Inflammatory macrophage (primary cell): ENCODE measurements at regions not wholly inside any gene's neighbourhood (a gene's known extent, or its start where the extent isn't known, plus 50 kb on each side); places are given as distances from the start of the nearest gene placed in this dataset.
A peak's percentile ranks its signal among the peaks of the same experiment; 100 is the strongest.
"Not testable (repeated sequence)": the region's sequence is repeated elsewhere in the genome, so short reads cannot be mapped to it uniquely, and the experiment has no call there.

Source experiments
- DNase-seq, 2 donors: peaks; one replicate each; pipeline ENCODE4 v3.0.0-alpha.2; 2020 to 2022

DNA sequence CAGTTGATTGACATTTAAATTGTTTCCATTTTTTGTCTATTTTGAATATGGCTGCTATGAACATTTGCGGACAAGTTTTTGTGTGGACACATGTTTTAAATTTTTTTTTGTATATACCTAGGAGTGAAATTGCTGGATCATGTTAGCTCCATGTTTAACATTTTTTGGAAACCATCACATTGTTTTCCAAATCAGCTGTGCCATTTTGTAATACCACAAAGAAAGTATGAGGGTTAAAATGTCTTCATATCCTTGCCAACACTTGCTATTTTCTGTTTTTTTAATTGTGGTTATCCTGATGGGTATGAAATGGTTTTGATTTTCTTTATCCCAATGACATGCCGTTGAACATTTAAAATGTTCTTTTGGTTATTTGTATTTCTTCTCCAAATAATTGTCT is 52.1 kb downstream of the CARTPT start:
- no peak for DNase-seq

- DNase-seq = no peak
Observed at GRCh38 chr5:71778678-71779276, 59.7 kb downstream of the CARTPT start.

DNA sequence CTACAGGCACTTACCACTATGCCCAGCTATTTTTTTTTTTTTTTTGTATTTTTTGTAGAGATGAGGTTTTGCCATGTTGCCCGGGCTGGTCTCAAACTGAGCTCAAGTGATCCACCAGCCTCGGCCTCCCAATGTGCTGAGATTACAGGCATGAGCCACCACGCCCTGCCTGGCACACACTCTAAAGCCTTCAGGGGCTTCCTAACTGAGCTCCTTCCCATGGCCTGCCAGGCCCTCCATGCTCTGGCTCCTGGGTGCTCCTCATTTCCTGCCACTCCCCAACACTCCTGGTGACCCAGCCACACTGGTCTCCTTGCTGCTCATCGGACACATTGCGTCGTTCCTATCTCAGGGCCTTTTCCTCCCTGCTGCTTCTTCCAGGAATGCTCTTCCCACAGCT is 61.5 kb downstream of the CARTPT start:
- DNase-seq = no peak

- no peak for DNase-seq
Observed at GRCh38 chr5:71782393-71782770, 63.3 kb downstream of the CARTPT start.

GRCh38 chr5:71782771-71783770 is 64.0 kb downstream of the CARTPT start:
- peak; percentile 40 to 51 for DNase-seq

DNA sequence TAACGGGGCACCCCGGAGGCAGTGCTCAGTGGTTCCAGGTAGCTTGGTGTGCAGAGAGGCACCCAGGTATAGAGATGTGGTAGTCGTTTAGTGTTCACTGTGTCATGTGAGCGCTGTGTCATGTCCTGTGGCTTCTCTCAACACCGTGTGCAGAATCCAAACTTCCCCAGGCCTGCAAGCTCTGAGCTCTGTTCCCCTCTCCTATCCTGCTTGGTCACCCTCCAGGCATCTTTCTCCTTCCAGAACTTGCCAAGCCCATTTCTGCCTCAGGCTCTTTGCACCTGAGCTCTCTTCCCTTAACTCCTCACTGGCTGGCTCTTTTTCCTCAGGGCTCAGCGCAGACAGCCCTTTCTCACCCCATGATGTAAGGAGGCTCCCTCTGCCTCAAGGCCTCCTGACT is 64.8 kb downstream of the CARTPT start:
- DNase-seq = no peak

- DNase-seq = no peak
Observed at GRCh38 chr5:71786337-71787055, 67.4 kb downstream of the CARTPT start.

- DNase-seq = no peak
Observed at GRCh38 chr5:71788794-71789193, 69.7 kb downstream of the CARTPT start.

GRCh38 chr5:71789746-71790145 is 70.7 kb downstream of the CARTPT start:
- DNase-seq = no peak

DNA sequence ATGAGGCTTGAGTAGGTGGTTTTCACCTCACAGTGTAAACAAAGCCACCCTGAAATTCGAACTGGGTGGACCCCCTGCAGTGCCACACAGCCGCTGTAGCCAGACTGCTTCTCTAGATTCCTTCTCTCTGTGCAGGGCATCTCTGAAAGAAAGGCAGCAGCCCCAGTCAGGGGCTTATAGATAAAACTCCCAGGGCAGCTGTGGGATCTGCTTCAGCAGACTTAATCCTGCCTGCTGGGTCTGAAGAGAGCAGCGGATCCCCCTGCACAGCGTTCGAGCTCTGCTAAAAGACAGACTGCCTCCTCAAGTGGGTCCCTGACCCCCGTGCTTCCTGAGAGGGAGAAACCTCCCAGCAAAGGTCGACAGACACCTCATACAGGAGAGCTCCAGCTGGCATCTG is 71.4 kb downstream of the CARTPT start:
- DNase-seq = no peak

DNA sequence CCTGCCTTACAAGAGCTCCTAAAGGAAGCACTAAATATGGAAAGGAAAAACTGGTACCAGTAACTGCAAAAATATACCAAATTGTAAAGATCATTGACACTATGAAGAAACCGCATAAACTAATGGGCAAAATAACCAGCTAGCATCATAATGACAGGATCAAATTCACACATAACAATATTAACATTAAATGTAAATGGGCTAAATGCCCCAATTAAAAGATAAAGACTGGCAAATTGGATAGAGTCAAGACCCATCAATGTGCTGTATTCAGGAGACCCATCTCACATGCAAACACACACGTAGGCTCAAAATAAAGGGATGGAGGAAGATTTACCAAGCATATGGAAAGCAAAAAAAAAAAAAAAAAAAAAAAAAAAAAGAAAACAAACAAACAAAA is 73.0 kb downstream of the CARTPT start:
- DNase-seq = not testable (repeated sequence)

DNA sequence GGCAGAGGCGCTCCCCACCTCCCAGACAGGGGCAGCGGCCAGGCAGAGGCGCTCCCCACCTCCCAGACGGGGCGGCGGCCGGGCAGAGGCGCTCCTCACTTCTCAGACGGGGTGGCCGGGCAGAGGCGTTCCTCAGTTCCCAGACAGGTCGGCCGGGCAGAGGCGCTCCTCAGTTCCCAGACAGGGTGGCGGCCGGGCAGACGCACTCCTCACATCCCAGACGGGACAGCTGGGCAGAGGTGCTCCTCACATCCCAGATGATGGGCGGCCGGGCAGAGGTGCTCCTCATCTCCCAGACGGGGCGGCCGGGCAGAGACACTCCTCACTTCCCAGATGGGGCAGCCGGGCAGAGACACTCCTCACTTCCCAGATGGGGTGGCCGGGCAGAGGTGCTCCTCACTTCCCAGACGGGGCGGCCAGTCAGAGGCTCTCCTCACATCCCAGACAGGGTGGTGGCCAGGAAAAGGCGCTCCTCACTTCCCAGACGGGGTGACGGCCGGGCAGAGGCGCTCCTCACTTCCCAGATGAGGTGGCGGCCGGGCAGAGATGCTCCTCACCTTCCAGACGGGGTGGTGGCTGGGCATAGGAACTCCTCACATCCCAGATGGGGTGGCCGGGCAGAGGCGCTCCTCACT is 75.1 kb downstream of the CARTPT start:
- DNase-seq = no peak

DNA sequence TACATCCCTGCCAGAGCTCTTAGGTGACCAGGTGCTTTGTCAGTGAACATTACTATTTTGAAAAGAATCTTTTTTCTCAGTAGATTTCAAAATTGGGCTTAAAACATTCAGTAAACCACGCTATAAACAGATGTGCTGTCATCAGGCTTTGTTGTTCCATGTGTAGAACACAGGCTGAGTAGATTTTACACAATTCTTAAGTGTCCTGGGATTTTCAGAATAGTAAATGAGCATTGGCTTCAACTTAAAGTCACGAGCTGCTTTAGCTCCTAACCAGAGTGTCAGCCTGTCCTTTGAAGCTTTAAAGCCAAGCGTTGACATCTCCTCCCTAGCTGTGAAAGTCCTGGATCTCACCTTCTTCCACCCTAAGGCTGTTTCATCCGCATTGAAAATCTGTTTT is 83.6 kb downstream of the CARTPT start:
- DNase-seq = no peak

- DNase-seq = no peak
Observed at GRCh38 chr5:71806711-71807110, 87.6 kb downstream of the CARTPT start.

DNA sequence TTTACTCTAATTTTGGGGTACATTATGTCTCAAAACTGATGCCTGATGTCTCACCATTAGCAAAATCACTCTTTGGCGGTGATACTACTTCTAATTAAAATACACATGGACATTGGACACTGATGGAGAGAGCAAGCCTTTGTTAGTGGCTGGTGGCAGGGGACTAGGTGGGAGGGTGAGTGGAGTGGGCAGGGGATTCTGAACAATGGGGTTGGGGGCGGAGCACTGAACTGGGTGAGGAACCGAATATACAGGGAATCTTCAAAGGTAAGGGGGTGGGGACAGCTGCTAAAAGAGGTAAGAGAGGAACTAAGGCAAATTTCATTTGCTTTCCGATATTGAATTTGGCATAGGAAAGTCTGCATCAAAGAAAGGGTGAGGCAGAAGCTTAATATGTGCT is 88.8 kb downstream of the CARTPT start:
- no peak for DNase-seq

- no peak for DNase-seq
Observed at GRCh38 chr5:71809446-71809845, 90.4 kb downstream of the CARTPT start.

- no peak for DNase-seq
Observed at GRCh38 chr5:71810023-71810422, 90.9 kb downstream of the CARTPT start.

DNA sequence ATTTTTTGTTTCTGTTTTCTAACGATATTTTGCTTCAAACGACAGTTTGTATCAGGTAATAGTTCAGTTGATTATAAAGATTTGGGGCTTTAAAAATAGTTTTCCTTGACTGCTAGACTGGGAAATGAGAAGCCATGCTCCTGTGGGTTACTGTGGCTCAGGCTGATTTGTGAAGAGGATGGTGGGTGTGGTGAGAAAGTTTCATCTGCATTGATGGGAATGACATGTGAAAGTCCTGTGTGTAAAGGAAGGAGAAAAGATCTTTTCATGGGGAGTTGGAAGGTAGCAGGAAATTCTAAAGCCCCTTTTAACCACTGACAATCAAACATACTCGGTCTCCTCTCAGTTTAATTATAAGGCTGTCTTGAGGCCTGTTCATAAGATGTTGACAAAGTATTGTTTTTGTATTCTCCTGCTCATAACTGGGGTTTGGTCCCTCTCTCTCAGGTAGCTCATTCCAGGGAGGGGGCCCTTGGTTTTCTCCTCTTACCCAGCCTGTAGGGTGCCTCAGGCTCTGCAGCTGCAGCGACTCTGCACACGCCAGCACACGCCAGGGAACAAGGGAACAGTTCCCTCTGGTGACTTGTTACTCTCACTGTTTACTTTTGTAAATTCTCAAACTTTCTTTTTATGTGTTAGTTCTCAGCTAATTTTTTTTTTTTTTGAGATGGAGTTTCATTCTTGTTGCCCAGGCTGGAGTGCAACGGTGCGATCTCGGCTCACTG is 91.6 kb downstream of the CARTPT start:
- DNase-seq = no peak

DNA sequence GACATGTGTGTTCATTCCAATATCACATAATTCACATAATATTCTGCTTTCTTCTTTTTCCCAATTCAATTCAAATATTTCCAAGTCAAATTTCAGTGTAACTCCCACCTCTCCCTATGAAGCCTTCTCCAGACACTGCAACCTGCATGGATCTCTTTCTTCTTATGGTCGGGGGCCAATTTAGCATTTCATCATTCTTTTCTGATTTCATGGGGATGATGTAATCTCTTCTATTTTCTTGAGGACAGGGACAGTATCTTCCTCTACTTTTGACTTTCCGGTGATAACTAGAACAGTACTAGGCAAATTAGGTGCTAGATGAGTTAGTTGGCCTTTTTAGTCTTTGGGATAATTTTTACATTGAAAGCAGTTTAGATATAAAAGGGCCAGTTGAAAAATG is 92.7 kb downstream of the CARTPT start:
- DNase-seq = no peak

DNA sequence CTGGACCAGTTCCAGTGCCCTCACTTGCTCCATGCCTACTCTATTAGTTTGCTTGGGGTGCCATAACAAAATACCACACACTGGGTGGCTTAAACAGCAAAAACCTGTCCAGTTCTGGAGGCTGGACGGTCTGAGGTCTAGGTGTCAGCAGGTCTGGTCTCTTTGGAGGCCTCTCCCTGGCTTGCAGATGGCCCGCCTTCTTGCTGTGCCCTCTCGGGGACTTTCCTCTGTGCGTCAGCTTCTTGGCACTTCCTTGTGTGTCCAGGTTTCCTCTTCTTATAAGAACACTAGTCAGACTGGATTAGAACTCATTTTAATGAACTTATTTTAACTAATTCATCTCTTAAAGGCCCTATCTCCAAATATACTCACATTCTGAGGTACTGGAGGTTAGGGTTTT is 97.2 kb downstream of the CARTPT start:
- no peak for DNase-seq

GRCh38 chr5:71817891-71818290 is 98.8 kb downstream of the CARTPT start:
- DNase-seq = no peak

DNA sequence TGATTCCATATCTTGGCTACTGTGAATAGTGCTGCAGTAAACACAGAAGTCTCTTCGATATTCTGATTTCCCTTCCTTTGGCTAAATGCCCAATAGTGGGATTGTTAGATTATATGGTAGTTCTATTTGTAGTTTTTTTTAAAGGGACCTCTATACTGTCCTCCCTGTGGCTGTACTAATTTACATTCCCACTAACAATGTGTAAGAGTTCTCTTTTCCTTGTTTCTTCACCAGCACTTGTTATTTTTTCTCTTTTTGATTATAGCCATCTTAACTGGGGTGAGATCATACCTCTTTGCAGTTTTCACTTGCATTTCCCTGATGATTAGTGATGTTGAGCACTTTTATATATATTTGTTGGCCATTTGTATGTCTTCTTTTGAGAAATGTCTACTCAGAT is 102.0 kb downstream of the CARTPT start:
- no peak for DNase-seq
